Endothelial cell (in vitro differentiated cells): ENCODE measurements at regions not wholly inside any gene's neighbourhood (a gene's known extent, or its start where the extent isn't known, plus 50 kb on each side); places are given as distances from the start of the nearest gene placed in this dataset.
"Not testable (repeated sequence)": the region's sequence is repeated elsewhere in the genome, so short reads cannot be mapped to it uniquely, and the experiment has no call there.

Source experiments
- DNase-seq: peaks from one replicate; pipeline ENCODE4 v3.0.0; 2021; ENCODE audit warnings: low spot score
- H3K27ac Mint-ChIP-seq: one replicate; pipeline ENCODE4 v1.8.0; 2021; ENCODE audit warnings: mixed read lengths, inconsistent platforms; ENCODE audit not compliant: unreplicated experiment
- H3K27me3 Mint-ChIP-seq: one replicate; pipeline ENCODE4 v1.8.0; 2021; ENCODE audit warnings: mild to moderate bottlenecking, moderate library complexity, mixed read lengths, inconsistent platforms; ENCODE audit not compliant: unreplicated experiment
- H3K36me3 Mint-ChIP-seq: one replicate; pipeline ENCODE4 v1.8.0; 2021; ENCODE audit warnings: mild to moderate bottlenecking, low read depth, mixed read lengths, inconsistent platforms; ENCODE audit not compliant: unreplicated experiment
- H3K4me1 Mint-ChIP-seq: one replicate; pipeline ENCODE4 v1.8.0; 2021; ENCODE audit warnings: mild to moderate bottlenecking, mixed read lengths, inconsistent platforms; ENCODE audit not compliant: unreplicated experiment
- H3K4me3 Mint-ChIP-seq: one replicate; pipeline ENCODE4 v1.8.0; 2021; ENCODE audit warnings: mild to moderate bottlenecking, mixed read lengths, inconsistent platforms; ENCODE audit not compliant: unreplicated experiment
- H3K9me3 Mint-ChIP-seq: one replicate; pipeline ENCODE4 v1.8.0; 2021; ENCODE audit warnings: mixed read lengths, inconsistent platforms; ENCODE audit not compliant: unreplicated experiment
- CTCF ChIP-seq: fragments of 200-600 bp; sonication (generic); IDR thresholded peaks from one replicate; pipeline ENCODE4 v1.5.0; 2021; ENCODE audit warnings: antibody characterized with exemption; ENCODE audit not compliant: unreplicated experiment

GRCh38 chr5:161002571-161003074 is 150.6 kb upstream of the ATP10B start:
- no peaks in the 10 kb centered on the region for H3K27me3 Mint-ChIP-seq

GRCh38 chr5:161001604-161002003 is 149.6 kb upstream of the ATP10B start:
- Mint-ChIP-seq H3K9me3 (no peaks in the 10 kb centered on the region), H3K36me3 (no peaks in the 10 kb centered on the region), H3K4me1 (peaks cover 3% of the 10 kb centered on the region), H3K27ac (no peak overlapping the region), H3K4me3 (no peak overlapping the region), H3K27me3 (no peaks in the 10 kb centered on the region)
- TF ChIP-seq CTCF, result no peak
- no peak for DNase-seq

More at GRCh38 chr5:161002571-161003074, 150.6 kb upstream of the ATP10B start:
- no peak for DNase-seq
- H3K4me1 Mint-ChIP-seq, result no peaks in the 10 kb centered on the region
- H3K36me3 Mint-ChIP-seq, result no peaks in the 10 kb centered on the region
- H3K4me3 Mint-ChIP-seq, result no peak overlapping the region
- no peak for TF ChIP-seq CTCF
- no peaks in the 10 kb centered on the region for H3K9me3 Mint-ChIP-seq
- no peak overlapping the region for H3K27ac Mint-ChIP-seq

- not testable (repeated sequence) for H3K27ac Mint-ChIP-seq, H3K36me3 Mint-ChIP-seq, H3K9me3 Mint-ChIP-seq, H3K27me3 Mint-ChIP-seq, H3K4me3 Mint-ChIP-seq, H3K4me1 Mint-ChIP-seq, DNase-seq
Measured at GRCh38 chr5:161001142-161001541, 149.1 kb upstream of the ATP10B start.

DNA sequence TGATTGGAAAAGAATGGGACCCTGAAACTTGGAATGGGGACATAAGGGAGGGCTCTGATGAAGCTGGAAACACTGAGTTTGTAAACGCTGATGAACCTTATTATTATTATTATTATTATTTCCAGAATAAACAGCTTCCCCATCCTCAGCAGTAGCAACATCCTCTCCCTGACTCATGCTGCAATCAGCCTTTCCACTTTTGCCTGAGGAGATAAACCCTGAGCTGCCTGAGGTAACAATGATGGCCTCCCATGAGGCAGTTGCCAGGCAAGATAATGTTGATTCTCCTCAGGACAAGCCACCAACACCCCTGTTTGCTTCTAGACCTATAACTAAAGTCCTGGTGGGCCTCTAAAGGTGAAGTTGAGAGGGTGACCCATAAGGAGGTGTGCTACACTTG is 139.2 kb upstream of the ATP10B start:
- DNase-seq, result no peak
- no peak overlapping the region for H3K4me3 Mint-ChIP-seq
- TF ChIP-seq CTCF, result no peak
- no peaks in the 10 kb centered on the region for H3K9me3 Mint-ChIP-seq
- H3K27ac Mint-ChIP-seq, result no peak overlapping the region
- H3K27me3 Mint-ChIP-seq, result no peaks in the 10 kb centered on the region
- no peaks in the 10 kb centered on the region for H3K4me1 Mint-ChIP-seq
- H3K36me3 Mint-ChIP-seq, result no peaks in the 10 kb centered on the region

- no peaks in the 10 kb centered on the region for H3K36me3 Mint-ChIP-seq
- TF ChIP-seq CTCF, result no peak
- peaks cover 2% of the 10 kb centered on the region for H3K27me3 Mint-ChIP-seq
- H3K9me3 Mint-ChIP-seq, result no peaks in the 10 kb centered on the region
- H3K4me1 Mint-ChIP-seq, result no peaks in the 10 kb centered on the region
- H3K4me3 Mint-ChIP-seq, result no peak overlapping the region
- no peak for DNase-seq
- H3K27ac Mint-ChIP-seq, result no peak overlapping the region
Measured at GRCh38 chr5:160979385-160979784, 127.4 kb upstream of the ATP10B start.
